ENCODE measurements at regions not wholly inside any gene's neighbourhood (a gene's known extent, or its start where the extent isn't known, plus 50 kb on each side); places are given as distances from the start of the nearest gene placed in this dataset.

DNA sequence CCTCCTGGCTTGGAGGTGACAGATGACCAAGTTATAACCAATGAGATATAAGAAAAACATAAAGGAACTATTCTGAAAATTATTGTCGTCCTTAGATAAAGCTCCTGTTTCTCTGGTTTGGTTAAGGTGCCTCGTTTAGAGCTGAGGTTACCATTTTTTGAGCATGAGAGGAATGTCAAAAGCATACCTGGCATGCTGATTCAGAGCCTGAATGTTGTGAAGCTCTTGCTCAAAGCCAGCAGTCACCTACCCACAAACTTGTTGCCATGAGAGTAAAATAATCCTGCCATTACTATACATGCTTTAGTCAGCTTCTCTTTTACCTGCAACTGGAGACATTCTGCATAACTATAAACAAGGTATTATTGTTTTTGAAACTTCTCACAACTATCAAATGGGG, 1116.2 kb downstream of the DIAPH3 start:
- TF ChIP-seq, protein P1, sequence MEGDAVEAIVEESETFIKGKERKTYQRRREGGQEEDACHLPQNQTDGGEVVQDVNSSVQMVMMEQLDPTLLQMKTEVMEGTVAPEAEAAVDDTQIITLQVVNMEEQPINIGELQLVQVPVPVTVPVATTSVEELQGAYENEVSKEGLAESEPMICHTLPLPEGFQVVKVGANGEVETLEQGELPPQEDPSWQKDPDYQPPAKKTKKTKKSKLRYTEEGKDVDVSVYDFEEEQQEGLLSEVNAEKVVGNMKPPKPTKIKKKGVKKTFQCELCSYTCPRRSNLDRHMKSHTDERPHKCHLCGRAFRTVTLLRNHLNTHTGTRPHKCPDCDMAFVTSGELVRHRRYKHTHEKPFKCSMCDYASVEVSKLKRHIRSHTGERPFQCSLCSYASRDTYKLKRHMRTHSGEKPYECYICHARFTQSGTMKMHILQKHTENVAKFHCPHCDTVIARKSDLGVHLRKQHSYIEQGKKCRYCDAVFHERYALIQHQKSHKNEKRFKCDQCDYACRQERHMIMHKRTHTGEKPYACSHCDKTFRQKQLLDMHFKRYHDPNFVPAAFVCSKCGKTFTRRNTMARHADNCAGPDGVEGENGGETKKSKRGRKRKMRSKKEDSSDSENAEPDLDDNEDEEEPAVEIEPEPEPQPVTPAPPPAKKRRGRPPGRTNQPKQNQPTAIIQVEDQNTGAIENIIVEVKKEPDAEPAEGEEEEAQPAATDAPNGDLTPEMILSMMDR (IDR thresholded peaks at IDR 0.05) = no peak
- TF ChIP-seq POLR2A (IDR thresholded peaks at IDR 0.05; ENCODE audit: low read depth) = no peak
